Ammon's horn (tissue), 1 donor: ENCODE measurements at regions not wholly inside any gene's neighbourhood (a gene's known extent, or its start where the extent isn't known, plus 50 kb on each side); places are given as distances from the start of the nearest gene placed in this dataset.

Experiments
- DNase-seq: peaks from one replicate; pipeline ENCODE4 v3.0.0-alpha.2; 2016; ENCODE audit warnings: low spot score

DNA sequence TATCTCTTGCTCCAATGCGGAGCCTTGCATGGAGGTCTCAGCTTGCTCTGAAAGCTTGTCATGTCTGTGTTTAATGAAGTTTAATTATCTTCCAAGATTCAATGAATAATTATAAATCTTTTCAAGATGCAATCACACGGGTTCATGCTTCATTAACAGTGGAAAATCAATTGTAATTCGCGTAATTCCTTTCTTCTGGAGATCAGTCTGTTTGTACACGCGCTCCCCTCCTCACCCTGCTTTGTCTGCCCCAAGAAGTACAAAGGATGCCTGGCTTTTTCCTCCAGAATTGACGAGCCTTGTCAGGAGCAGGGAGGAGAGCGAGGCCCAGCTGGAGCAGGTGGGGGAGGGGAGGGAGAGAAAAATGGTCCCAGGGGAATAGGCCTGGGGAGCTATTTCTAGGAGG lies 65.0 kb upstream of the DISP3 start:
- DNase-seq = no peak

DNA sequence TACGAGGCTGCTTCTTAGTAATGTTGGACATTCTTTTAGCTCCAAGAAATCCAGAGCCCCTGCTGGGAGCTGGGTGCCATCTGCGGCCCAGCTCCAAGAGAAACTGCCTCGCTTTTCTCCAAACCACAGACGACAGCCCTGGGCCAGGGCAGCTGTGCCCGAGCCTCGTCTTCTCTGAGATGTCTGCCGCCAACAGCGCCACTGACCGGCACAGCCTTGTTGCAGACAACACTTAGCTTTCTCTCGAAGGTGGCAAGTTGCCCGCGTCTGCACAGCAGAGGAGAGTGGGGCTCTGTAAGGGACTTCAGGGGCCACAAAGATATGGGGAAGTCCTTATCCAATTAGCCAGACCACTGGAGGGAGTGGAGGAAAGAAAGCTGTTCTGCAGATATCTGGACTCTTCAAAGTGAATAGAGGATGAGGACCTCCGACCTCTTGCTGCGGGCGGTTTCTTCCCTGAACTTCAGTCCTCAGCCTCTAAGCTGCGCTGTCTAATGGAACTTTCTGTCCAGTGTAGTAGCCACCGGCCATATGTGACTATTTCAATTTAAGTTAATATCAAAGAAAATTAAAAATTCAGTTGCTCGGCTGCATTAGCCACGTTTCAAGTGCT lies 63.9 kb upstream of the DISP3 start:
- DNase-seq = peak; percentile 78

DNA sequence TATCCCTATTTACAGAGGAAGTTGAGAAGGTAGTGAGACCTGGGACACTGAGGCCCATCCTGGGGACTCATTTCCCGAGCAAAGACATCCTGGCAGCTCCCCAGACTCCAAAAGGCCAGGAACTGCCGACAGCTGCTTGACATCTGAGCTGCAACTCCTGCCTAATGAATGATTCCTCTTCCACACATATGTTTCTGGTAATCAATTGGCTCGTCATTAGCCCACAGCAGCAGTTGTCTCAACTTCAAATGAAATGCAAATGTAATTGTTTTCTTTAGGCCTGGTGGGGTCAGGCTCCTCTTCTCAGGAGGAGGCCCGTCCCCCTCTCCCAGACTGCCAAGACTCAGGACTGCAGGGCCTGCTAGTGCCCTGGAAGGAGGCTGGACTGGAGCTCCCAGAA lies 61.8 kb upstream of the DISP3 start:
- no peak for DNase-seq

DNA sequence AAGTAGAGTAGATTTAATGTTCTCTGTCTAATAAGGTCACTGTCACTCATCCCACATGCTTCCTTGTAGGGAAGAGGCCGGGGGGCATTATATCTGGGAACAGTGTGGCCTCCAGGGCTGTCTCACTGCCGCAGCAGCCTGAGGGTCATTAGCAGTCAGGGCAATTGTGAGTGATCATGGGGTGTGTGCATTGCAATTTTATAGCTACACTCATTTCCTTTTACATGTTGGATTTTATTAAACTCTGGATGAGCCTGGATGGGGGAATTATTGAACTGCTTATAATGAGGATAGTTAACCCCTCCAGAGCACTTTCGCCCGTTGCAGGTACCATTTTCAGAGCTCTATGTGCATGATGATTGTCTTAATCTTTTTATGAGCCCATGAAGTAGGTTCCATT lies 60.9 kb upstream of the DISP3 start:
- no peak for DNase-seq

DNA sequence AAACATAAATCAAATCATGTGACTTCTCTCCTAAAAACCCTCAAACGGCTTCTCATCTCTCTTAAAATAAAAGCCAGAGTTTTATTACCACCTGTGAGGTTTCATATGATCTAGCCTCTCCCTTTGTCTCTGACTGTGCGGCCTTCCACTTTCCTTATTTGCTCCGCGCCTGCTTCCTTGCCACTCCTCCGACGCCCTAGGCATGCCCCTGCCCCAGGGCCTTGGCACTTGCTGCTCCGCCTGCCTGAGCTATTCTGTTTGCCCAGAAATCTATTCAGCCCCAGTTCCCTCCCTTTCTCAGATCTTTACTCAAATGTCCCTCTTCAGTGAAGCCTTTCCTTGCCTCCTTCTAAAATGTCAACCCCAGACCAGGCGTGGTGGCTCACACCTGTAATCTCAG lies 57.5 kb upstream of the DISP3 start:
- DNase-seq = no peak

DNA sequence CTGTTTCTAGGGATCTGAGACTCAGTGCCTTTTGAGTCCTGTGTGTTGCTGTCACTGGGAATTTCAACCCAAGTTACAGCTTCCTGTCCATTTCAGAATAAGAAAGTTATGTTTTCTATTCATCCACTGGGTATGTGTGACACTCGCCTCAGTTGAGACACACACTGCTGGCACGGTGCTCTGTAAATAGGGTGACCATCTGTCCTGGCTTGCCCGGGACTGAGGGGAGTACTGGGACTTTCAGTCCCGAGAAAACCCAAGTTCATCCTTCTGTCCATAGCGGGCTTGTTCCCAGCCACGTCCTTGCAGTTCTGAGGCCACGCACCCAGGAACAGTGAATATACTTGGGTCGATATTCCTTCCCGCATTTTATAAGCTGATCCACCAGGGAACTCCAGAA lies 56.3 kb upstream of the DISP3 start:
- DNase-seq = no peak

DNA sequence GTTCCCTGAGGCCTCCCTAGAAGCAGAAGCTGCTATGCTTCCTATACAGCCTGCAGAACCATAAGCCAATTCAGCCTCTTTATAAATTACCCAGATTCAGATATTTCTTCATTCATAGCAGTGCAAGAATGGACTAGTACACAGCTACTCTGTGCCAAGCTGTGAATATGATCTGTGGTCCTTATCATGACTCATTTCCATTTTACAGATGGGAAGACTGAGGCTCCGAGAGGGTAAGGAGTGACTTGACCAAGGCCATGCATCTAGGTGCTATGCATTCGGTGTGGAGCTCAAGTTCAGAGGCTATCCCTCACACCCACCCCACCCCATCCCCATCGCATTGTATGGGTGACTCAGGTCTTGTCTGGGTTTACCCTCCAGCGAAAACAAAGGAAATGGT lies 52.3 kb upstream of the DISP3 start:
- no peak for DNase-seq

DNA sequence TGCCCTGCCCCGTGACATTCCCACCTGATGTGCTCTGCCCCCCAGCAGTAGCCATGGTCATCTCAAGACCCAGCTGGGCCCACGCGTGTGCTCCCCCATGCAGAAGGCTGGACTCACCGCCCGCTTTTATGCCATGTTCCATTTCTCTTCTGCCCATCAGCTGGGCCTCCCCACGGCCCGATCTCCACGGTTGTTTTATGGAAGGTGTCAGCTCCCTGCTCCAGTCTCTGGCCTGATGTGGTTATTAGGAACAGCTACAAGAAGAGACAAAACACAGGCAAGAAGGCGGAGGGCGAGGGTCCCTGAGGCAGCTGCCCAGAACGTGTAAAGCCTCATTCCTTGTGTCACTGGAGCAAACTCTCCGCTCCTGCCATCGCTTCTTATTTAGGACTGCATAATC lies 50.2 kb upstream of the DISP3 start:
- DNase-seq = no peak
